Panc1 (cell line): ENCODE measurements at regions not wholly inside any gene's neighbourhood (a gene's known extent, or its start where the extent isn't known, plus 50 kb on each side); places are given as distances from the start of the nearest gene placed in this dataset.

ENCODE experiments used
- CTCF ChIP-seq: fragments of 450-650 bp; IDR thresholded peaks from 2 replicates; pipeline ENCODE4 v1.5.1; 2017; ENCODE audit warnings: mild to moderate bottlenecking
- POLR2AphosphoS5 ChIP-seq: IDR thresholded peaks from 2 replicates; pipeline ENCODE4 v1.6.1; 2012; ENCODE audit warnings: mild to moderate bottlenecking, low read depth, low read length, moderate library complexity
- REST ChIP-seq, 2 experiments: IDR thresholded peaks; 2 replicates each; pipeline ENCODE4 v1.6.1; 2011 to 2012; ENCODE audit warnings: low read depth in 2 of 2, control low read depth in 1 of 2, low read length in 1 of 2, mild to moderate bottlenecking in 1 of 2, moderate library complexity in 1 of 2; ENCODE audit not compliant: insufficient read depth in 1 of 2
- SIN3A ChIP-seq: IDR thresholded peaks from 2 replicates; pipeline ENCODE4 v1.6.1; 2012; ENCODE audit warnings: low read depth, mild to moderate bottlenecking, low read length, moderate library complexity, borderline replicate concordance; ENCODE audit not compliant: insufficient read depth
- TCF7L2 ChIP-seq: IDR thresholded peaks from 2 replicates; pipeline ENCODE4 v1.6.1; 2011; ENCODE audit warnings: mild to moderate bottlenecking, low read depth, low read length, inconsistent platforms

GRCh38 chr2:120406566-120406965, 60.6 kb downstream of the INHBB start:
- TF ChIP-seq CTCF (no peak), POLR2AphosphoS5 (no peak), REST (IDR thresholded peaks at IDR 0.05; ENCODE audit: insufficient read depth in 1 of 2, low read depth in 2 of 2, low read length in 1 of 2) (no peak), SIN3A (no peak), TCF7L2 (no peak)
